OCI-LY1 (cell line): ENCODE measurements at regions not wholly inside any gene's neighbourhood (a gene's known extent, or its start where the extent isn't known, plus 50 kb on each side); places are given as distances from the start of the nearest gene placed in this dataset.
A peak's percentile ranks its signal among the peaks of the same experiment; 100 is the strongest.

ENCODE experiments used
- H2AFZ ChIP-seq: fragments of 200-600 bp; sonication (generic), shearing (Covaris generic); 2 replicates; pipeline ENCODE4 v1.6.0; 2014; ENCODE audit warnings: antibody characterized with exemption, mild to moderate bottlenecking, low read length
- H3F3A ChIP-seq: fragments of 200-600 bp; sonication (generic), shearing (Covaris generic); 2 replicates; pipeline ENCODE4 v1.6.0; 2014; ENCODE audit warnings: mild to moderate bottlenecking, antibody characterized with exemption, low read length, moderate library complexity; ENCODE audit not compliant: insufficient read depth
- H3K27ac ChIP-seq: fragments of 200-600 bp; sonication (generic); 2 replicates; pipeline ENCODE4 v1.5.1; 2014; ENCODE audit warnings: low read length, mixed run types, mild to moderate bottlenecking, low read depth; ENCODE audit not compliant: poor library complexity, severe bottlenecking
- H3K27me3 ChIP-seq: fragments of 200-600 bp; sonication (generic); 2 replicates; pipeline ENCODE4 v1.6.0; 2014; ENCODE audit warnings: antibody characterized with exemption, mild to moderate bottlenecking, low read length, moderate library complexity; ENCODE audit not compliant: insufficient read depth
- H3K36me3 ChIP-seq: fragments of 200-600 bp; sonication (generic); 2 replicates; pipeline ENCODE4 v1.6.1; 2014; ENCODE audit warnings: mild to moderate bottlenecking, antibody characterized with exemption, low read length, moderate library complexity, mixed read lengths; ENCODE audit not compliant: insufficient read depth
- H3K4me1 ChIP-seq: fragments of 200-600 bp; sonication (generic); 2 replicates; pipeline ENCODE4 v1.5.1; 2014; ENCODE audit warnings: mild to moderate bottlenecking, low read length, moderate library complexity; ENCODE audit not compliant: insufficient read depth, severe bottlenecking
- H3K4me2 ChIP-seq: fragments of 200-600 bp; sonication (generic), shearing (Covaris generic); 2 replicates; pipeline ENCODE4 v1.6.1; 2014; ENCODE audit warnings: low read length
- H3K4me3 ChIP-seq: fragments of 200-600 bp; sonication (generic); 2 replicates; pipeline ENCODE4 v1.5.1; 2014; ENCODE audit warnings: low read length, low read depth, mild to moderate bottlenecking, mixed read lengths; ENCODE audit not compliant: poor library complexity, severe bottlenecking
- H3K79me2 ChIP-seq: fragments of 200-600 bp; shearing (Covaris generic); 2 replicates; pipeline ENCODE4 v1.6.1; 2016; ENCODE audit warnings: mixed run types, low read length, mixed read lengths; ENCODE audit not compliant: insufficient read depth
- H3K9ac ChIP-seq: fragments of 200-600 bp; sonication (generic), shearing (Covaris generic); 2 replicates; pipeline ENCODE4 v1.6.1; 2014; ENCODE audit warnings: mild to moderate bottlenecking, low read length, mixed read lengths
- H3K9me2 ChIP-seq: fragments of 200-600 bp; sonication (generic), shearing (Covaris generic); 2 replicates; pipeline ENCODE4 v1.6.1; 2014; ENCODE audit warnings: low read depth, mild to moderate bottlenecking, low read length, mixed read lengths
- H3K9me3 ChIP-seq: fragments of 200-600 bp; shearing (Covaris generic); 2 replicates; pipeline ENCODE4 v1.6.1; 2014; ENCODE audit warnings: low read length, mixed read lengths
- H4K20me1 ChIP-seq: fragments of 200-600 bp; sonication (generic), shearing (Covaris generic); 2 replicates; pipeline ENCODE4 v1.6.0; 2016; ENCODE audit warnings: mild to moderate bottlenecking, low read length; ENCODE audit not compliant: insufficient read depth
- CTCF ChIP-seq: fragments of 200-600 bp; sonication (generic), shearing (Covaris generic); IDR thresholded peaks from 2 replicates; pipeline ENCODE4 v1.5.1; 2017; ENCODE audit warnings: mild to moderate bottlenecking, antibody characterized with exemption, low read length, moderate library complexity, mixed read lengths
- EZH2 ChIP-seq: fragments of 200-600 bp; sonication (generic), shearing (Covaris generic); IDR thresholded peaks from 2 replicates; pipeline ENCODE4 v1.8.0; 2017; ENCODE audit warnings: borderline replicate concordance, mixed run types, mild to moderate bottlenecking, antibody characterized with exemption, low read length, moderate library complexity, mixed read lengths

- Histone ChIP-seq H3K9me2 (no peaks in the 10 kb centered on the region), H3K27ac (no peak overlapping the region), H3K36me3 (no peaks in the 10 kb centered on the region), H3K4me2 (no peak overlapping the region), H3K9me3 (no peaks in the 10 kb centered on the region), H3K4me1 (no peaks in the 10 kb centered on the region), H3K79me2 (no peaks in the 10 kb centered on the region), H3K9ac (no peak overlapping the region), H4K20me1 (no peaks in the 10 kb centered on the region), H3K27me3 (no peaks in the 10 kb centered on the region), H3F3A (no peaks in the 10 kb centered on the region), H2AFZ (no peak overlapping the region), H3K4me3 (no peak overlapping the region)
- TF ChIP-seq EZH2 (no peak), CTCF (no peak)
Observed at GRCh38 chr13:54287062-54287764, 1258.6 kb downstream of the OLFM4 start.

- no peak overlapping the region for H3K27ac ChIP-seq
- H3K4me3 ChIP-seq: no peak overlapping the region
- no peaks in the 10 kb centered on the region for H3K4me1 ChIP-seq
- H3K4me2 ChIP-seq: no peak overlapping the region
- no peaks in the 10 kb centered on the region for H3K9me3 ChIP-seq
- H2AFZ ChIP-seq: no peak overlapping the region
- no peak overlapping the region for H3K9ac ChIP-seq
- TF ChIP-seq EZH2 (no peak), CTCF (no peak)
- no peaks in the 10 kb centered on the region for H3K36me3 ChIP-seq
- H3K27me3 ChIP-seq: no peaks in the 10 kb centered on the region
- H3K79me2 ChIP-seq: no peaks in the 10 kb centered on the region
- H4K20me1 ChIP-seq: no peaks in the 10 kb centered on the region
- H3F3A ChIP-seq: no peaks in the 10 kb centered on the region
- no peaks in the 10 kb centered on the region for H3K9me2 ChIP-seq
Observed at GRCh38 chr13:54301085-54301484, 1272.5 kb downstream of the OLFM4 start.

GRCh38 chr13:54305377-54305776, 1276.8 kb downstream of the OLFM4 start:
- Histone ChIP-seq H3K36me3 (no peaks in the 10 kb centered on the region), H3K27ac (no peak overlapping the region), H3K9ac (no peak overlapping the region), H3K79me2 (no peaks in the 10 kb centered on the region), H3K4me2 (no peak overlapping the region), H3K27me3 (no peaks in the 10 kb centered on the region), H3K4me1 (no peaks in the 10 kb centered on the region), H3K4me3 (no peak overlapping the region), H3K9me3 (no peaks in the 10 kb centered on the region), H4K20me1 (no peaks in the 10 kb centered on the region), H2AFZ (no peak overlapping the region), H3K9me2 (no peaks in the 10 kb centered on the region), H3F3A (no peaks in the 10 kb centered on the region)
- TF ChIP-seq CTCF (peak; percentile 41; the same call in 1 of the 2 replicates), EZH2 (no peak)
